SK-N-MC (cell line): ENCODE measurements at regions not wholly inside any gene's neighbourhood (a gene's known extent, or its start where the extent isn't known, plus 50 kb on each side); places are given as distances from the start of the nearest gene placed in this dataset.

Experiments used
- EZH2 ChIP-seq: fragments of 200-600 bp; sonication (generic); IDR thresholded peaks from one replicate; pipeline ENCODE4 v1.6.1; 2017; ENCODE audit warnings: antibody characterized with exemption
- POLR2AphosphoS5 ChIP-seq: IDR thresholded peaks from 2 replicates; pipeline ENCODE4 v1.6.1; 2012; ENCODE audit warnings: mild to moderate bottlenecking, low read depth, low read length, borderline replicate concordance

GRCh38 chr14:53249059-53249458 is 95.9 kb upstream of the DDHD1 start:
- TF ChIP-seq EZH2 (no peak), POLR2AphosphoS5 (no peak)
